Panc1 (cell line): ENCODE measurements at regions not wholly inside any gene's neighbourhood (a gene's known extent, or its start where the extent isn't known, plus 50 kb on each side); places are given as distances from the start of the nearest gene placed in this dataset.
"Not testable (repeated sequence)": the region's sequence is repeated elsewhere in the genome, so short reads cannot be mapped to it uniquely, and the experiment has no call there.

Experiments
- ATAC-seq: fragments of 200-7000 bp; cut with Tn5 transposase; 2 replicates; pipeline ENCODE4 v1.9.1; 2020; ENCODE audit warnings: mild to moderate bottlenecking, moderate library complexity
- BruUV-seq: library from RNA; stranded (reverse); fragments of 400-500 nt; replicated peaks from 2 replicates; lab custom pipeline; 2021; lab: Mats Ljungman, UMichigan
- CTCF ChIA-PET: fragments of 300-600 bp; sonication (Branson Sonifier 250); formaldehyde crosslinking; loops from one replicate; lab custom pipeline; 2022; ENCODE audit warnings: antibody characterized with exemption; lab: Charles Lee
- POLR2A ChIA-PET: fragments of 300-600 bp; sonication (Branson Sonifier 250); formaldehyde crosslinking; loops from one replicate; lab custom pipeline; 2022; ENCODE audit warnings: antibody characterized with exemption; lab: Charles Lee
- DNase-seq: peaks from one replicate; pipeline ENCODE4 v3.0.0-alpha.2; 2010; ENCODE audit warnings: low read depth, low spot score
- H3K27ac ChIP-seq: 2 replicates; pipeline ENCODE4 v1.5.1; 2011; ENCODE audit warnings: mild to moderate bottlenecking, low read length, inconsistent platforms
- H3K27me3 ChIP-seq: fragments of 200-500 bp; sonication (Bioruptor generic); 2 replicates; pipeline ENCODE4 v1.6.0; 2014; ENCODE audit warnings: low read length, inconsistent platforms; ENCODE audit not compliant: control insufficient read depth, insufficient read depth
- H3K36me3 ChIP-seq: fragments of 200-500 bp; sonication (Bioruptor generic); 2 replicates; pipeline ENCODE4 v1.5.1; 2014; ENCODE audit warnings: inconsistent platforms, mild to moderate bottlenecking, low read length, moderate library complexity; ENCODE audit not compliant: control insufficient read depth, insufficient read depth
- H3K4me1 ChIP-seq: 2 replicates; pipeline ENCODE4 v1.5.1; 2011; ENCODE audit warnings: inconsistent platforms, mild to moderate bottlenecking, low read length, moderate library complexity; ENCODE audit not compliant: control insufficient read depth, insufficient read depth
- H3K4me3 ChIP-seq, 2 experiments: 2 replicates each; pipeline ENCODE4 v1.5.1; 2011 to 2012; ENCODE audit warnings: low read depth in 2 of 2, low read length in 2 of 2, mild to moderate bottlenecking in 2 of 2, inconsistent platforms in 1 of 2, moderate library complexity in 1 of 2
- H3K9me3 ChIP-seq: fragments of 200-500 bp; sonication (Bioruptor generic); 2 replicates; pipeline ENCODE4 v1.5.1; 2014; ENCODE audit warnings: low read depth, mild to moderate bottlenecking, inconsistent platforms, low read length, moderate library complexity; ENCODE audit not compliant: control insufficient read depth, insufficient read depth
- POLR2AphosphoS5 ChIP-seq: IDR thresholded peaks from 2 replicates; pipeline ENCODE4 v1.6.1; 2012; ENCODE audit warnings: mild to moderate bottlenecking, low read depth, low read length, moderate library complexity
- SIN3A ChIP-seq: IDR thresholded peaks from 2 replicates; pipeline ENCODE4 v1.6.1; 2012; ENCODE audit warnings: low read depth, mild to moderate bottlenecking, low read length, moderate library complexity, borderline replicate concordance; ENCODE audit not compliant: insufficient read depth
- TCF7L2 ChIP-seq: IDR thresholded peaks from 2 replicates; pipeline ENCODE4 v1.6.1; 2011; ENCODE audit warnings: mild to moderate bottlenecking, low read depth, low read length, inconsistent platforms
- in situ Hi-C: cut with HindIII; loops from 2 replicates; pipeline ENCODE4 v1.10.0; 2016; ENCODE audit warnings: low sequenced_read_pairs, low pct_unique_long_range_greater_than_20kb
- intact Hi-C: fragments of 100-400 bp; cut with micrococcal nuclease; formaldehyde crosslinking; loops from one replicate; pipeline ENCODE4 v1.10.0; 2022; ENCODE audit not compliant: unreplicated experiment
- TF ChIP-seq, protein P1 (sequence below): fragments of 450-650 bp; IDR thresholded peaks from 2 replicates; pipeline ENCODE4 v1.5.1; 2017; ENCODE audit warnings: mild to moderate bottlenecking
- TF ChIP-seq, protein P2 (sequence below), 2 experiments: IDR thresholded peaks; 2 replicates each; pipeline ENCODE4 v1.6.1; 2011 to 2012; ENCODE audit warnings: low read depth in 2 of 2, control low read depth in 1 of 2, low read length in 1 of 2, mild to moderate bottlenecking in 1 of 2, moderate library complexity in 1 of 2; ENCODE audit not compliant: insufficient read depth in 1 of 2

- Histone ChIP-seq H3K9me3 (no peaks in the 10 kb centered on the region), H3K36me3 (no peaks in the 10 kb centered on the region), H3K4me3 (no peak overlapping the region), H3K4me1 (no peaks in the 10 kb centered on the region), H3K27ac (no peak overlapping the region), H3K27me3 (no peaks in the 10 kb centered on the region)
- TF ChIP-seq, protein P1, sequence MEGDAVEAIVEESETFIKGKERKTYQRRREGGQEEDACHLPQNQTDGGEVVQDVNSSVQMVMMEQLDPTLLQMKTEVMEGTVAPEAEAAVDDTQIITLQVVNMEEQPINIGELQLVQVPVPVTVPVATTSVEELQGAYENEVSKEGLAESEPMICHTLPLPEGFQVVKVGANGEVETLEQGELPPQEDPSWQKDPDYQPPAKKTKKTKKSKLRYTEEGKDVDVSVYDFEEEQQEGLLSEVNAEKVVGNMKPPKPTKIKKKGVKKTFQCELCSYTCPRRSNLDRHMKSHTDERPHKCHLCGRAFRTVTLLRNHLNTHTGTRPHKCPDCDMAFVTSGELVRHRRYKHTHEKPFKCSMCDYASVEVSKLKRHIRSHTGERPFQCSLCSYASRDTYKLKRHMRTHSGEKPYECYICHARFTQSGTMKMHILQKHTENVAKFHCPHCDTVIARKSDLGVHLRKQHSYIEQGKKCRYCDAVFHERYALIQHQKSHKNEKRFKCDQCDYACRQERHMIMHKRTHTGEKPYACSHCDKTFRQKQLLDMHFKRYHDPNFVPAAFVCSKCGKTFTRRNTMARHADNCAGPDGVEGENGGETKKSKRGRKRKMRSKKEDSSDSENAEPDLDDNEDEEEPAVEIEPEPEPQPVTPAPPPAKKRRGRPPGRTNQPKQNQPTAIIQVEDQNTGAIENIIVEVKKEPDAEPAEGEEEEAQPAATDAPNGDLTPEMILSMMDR, result no peak
- no peak for TF ChIP-seq TCF7L2
- TF ChIP-seq, protein P2, sequence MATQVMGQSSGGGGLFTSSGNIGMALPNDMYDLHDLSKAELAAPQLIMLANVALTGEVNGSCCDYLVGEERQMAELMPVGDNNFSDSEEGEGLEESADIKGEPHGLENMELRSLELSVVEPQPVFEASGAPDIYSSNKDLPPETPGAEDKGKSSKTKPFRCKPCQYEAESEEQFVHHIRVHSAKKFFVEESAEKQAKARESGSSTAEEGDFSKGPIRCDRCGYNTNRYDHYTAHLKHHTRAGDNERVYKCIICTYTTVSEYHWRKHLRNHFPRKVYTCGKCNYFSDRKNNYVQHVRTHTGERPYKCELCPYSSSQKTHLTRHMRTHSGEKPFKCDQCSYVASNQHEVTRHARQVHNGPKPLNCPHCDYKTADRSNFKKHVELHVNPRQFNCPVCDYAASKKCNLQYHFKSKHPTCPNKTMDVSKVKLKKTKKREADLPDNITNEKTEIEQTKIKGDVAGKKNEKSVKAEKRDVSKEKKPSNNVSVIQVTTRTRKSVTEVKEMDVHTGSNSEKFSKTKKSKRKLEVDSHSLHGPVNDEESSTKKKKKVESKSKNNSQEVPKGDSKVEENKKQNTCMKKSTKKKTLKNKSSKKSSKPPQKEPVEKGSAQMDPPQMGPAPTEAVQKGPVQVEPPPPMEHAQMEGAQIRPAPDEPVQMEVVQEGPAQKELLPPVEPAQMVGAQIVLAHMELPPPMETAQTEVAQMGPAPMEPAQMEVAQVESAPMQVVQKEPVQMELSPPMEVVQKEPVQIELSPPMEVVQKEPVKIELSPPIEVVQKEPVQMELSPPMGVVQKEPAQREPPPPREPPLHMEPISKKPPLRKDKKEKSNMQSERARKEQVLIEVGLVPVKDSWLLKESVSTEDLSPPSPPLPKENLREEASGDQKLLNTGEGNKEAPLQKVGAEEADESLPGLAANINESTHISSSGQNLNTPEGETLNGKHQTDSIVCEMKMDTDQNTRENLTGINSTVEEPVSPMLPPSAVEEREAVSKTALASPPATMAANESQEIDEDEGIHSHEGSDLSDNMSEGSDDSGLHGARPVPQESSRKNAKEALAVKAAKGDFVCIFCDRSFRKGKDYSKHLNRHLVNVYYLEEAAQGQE (IDR thresholded peaks at IDR 0.05; ENCODE audit: insufficient read depth in 1 of 2, low read depth in 2 of 2, low read length in 1 of 2), result no peak
- no peak for TF ChIP-seq SIN3A
- TF ChIP-seq POLR2AphosphoS5, result no peak
- BruUV-seq, result no TSS peak
- no peak for ATAC-seq
- in situ Hi-C loops, result no loop called here
- ChIA-PET CTCF (no interaction called here), POLR2A (no interaction called here)
- DNase-seq, result no peak
- intact Hi-C loops, result no loop called here
Measured at GRCh38 chr13:39930544-39931444, 275.3 kb downstream of the COG6 start.

DNA sequence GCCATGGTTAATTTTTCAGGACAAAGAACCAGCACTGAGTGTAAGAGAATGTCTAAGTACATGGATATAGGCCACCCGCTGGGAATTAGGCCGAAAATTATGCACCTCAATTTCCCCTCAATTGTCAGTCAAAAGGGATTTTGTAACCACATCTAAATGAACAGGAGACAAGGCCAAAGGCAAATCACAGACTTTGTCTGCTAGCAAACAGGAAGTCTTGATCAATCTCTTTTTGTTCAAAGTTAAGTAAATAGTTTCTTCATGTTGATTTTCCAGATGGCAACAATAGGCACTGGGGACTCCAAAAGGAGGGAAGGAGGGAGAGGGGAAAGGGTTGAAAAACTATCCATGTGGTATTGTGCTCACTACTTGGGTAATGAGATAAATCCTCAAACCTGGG is 276.0 kb downstream of the COG6 start:
- Histone ChIP-seq H3K36me3 (no peaks in the 10 kb centered on the region), H3K4me3 (no peak overlapping the region), H3K27ac (no peak overlapping the region), H3K4me1 (no peaks in the 10 kb centered on the region), H3K9me3 (no peaks in the 10 kb centered on the region), H3K27me3 (no peaks in the 10 kb centered on the region)
- intact Hi-C loops, result no loop called here
- ATAC-seq (no peak), DNase-seq (no peak)
- ChIA-PET POLR2A (no interaction called here), CTCF (no interaction called here)
- TF ChIP-seq POLR2AphosphoS5, result no peak
- TF ChIP-seq SIN3A, result no peak
- TF ChIP-seq, protein P2 (IDR thresholded peaks at IDR 0.05; ENCODE audit: insufficient read depth in 1 of 2, low read depth in 2 of 2, low read length in 1 of 2), result no peak
- TF ChIP-seq TCF7L2, result no peak
- TF ChIP-seq, protein P1, result no peak
- in situ Hi-C loops, result no loop called here
- no TSS peak for BruUV-seq

- H3K9me3 ChIP-seq, H3K4me1 ChIP-seq, POLR2A ChIA-PET, H3K27ac ChIP-seq, BruUV-seq, H3K4me3 ChIP-seq, CTCF ChIA-PET, H3K36me3 ChIP-seq, in situ Hi-C loops, ATAC-seq, DNase-seq, intact Hi-C loops, H3K27me3 ChIP-seq: not testable (repeated sequence)
Measured at GRCh38 chr13:39932514-39932913, 277.1 kb downstream of the COG6 start.
